ENCODE measurements at regions not wholly inside any gene's neighbourhood (a gene's known extent, or its start where the extent isn't known, plus 50 kb on each side); places are given as distances from the start of the nearest gene placed in this dataset.

DNA sequence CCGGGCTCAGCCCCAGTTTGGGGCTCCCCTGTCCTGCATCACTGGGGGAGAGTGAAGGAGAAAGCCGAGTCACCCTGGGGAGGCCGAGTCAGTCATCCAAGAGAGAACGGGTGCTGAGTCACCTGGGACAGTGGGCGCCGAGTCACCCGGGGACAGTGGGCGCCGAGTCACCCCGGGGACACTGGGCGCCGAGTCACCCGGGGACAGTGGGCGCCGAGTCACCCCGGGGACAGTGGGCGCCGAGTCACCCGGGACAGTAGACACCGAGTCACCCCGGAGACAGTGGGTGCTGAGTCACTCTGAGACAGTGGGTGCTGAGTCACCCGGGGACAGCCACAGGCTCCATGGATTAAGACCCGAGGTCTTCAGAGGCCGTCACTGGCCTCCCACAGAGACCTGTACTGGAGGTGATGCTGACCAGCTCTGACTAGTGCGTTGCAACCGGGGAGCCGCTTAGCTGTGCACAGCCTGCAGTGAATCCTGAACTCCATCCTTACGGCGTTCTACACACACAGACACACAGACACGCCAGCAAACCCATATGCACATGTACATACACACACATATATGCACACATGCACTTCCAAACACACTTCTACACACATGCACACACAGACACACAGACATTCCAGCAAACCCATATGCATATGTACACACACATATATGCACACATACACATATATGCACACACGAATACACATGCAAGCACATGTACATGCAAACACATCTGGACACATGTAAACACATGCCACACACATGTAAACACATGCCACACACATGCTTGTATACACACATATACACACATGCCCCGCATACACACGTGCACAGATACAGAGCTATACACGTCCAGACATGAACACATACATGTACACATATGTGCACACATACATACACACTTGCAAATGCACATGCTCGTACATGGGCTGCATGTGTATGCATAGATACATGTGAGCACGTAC, 64.9 kb upstream of the GALNT9 start:
- DNase-seq (ENCODE audit: low read depth) = no peak

DNA sequence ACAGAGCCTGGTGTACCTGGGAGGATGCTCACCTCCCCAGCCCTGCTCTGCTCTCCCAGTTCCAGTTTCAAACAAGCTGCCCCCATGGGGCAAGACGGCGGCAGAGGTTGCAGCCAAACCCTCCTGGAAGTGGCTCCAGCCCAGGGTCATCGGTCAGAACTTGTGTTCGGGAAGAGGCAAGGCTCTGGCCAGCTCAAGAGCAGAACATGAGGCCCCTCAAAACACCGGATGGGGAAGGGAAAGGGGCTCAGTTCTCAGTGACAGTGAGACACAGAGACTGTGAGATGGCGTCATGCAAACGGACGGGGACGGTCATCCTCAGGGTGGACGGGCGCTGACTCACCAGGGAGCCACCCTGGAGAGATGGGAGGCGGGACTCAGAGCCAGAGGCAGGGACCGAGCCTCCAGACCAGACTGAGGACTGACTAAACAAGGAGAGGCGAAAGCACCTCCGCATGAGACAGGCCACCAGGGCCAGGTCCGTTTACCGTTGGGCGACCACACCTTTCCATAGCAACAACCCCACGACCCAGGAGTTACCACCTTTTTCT, 63.9 kb upstream of the GALNT9 start:
- no peak for DNase-seq (ENCODE audit: low read depth)

DNA sequence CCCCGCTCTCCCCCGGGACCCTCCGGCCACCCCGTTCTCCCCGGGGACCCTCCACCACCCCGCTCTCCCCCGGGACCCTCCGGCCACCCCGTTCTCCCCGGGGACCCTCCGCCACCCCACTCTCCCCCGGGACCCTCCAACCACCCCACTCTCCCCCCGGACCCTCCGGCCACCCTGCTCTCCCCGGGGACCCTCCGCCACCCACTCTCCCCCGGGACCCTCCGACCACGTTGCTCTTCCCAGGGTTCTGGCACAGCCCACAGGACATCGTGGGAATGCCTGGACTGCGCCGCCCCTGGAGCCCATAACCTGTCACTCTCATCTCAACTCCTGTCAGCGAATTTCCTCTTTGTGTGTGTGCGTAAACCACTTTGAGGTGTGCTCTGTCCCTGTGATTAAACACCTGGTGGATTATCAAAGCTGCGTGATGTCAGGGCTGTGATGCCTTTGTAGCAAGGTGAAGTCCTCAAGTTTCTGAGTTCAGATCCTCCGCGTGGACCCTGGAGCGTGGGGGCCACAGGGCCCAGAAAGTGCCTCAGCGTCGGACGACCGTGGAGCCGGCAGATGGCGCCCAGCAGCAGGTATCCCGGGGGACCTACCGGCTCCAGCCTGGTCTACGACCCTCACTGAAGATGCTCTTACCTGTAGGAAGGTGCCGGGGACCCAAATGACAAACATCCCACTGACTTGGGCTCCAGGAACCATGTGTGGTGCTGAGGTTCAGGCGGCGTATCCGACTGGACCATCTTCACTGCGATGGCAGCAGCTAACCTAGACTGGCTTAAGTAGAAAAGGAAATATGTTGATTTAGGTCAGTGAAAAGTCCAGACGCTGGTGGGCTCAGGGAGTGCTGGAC, 63.2 kb upstream of the GALNT9 start:
- DNase-seq (ENCODE audit: low read depth) = no peak

DNA sequence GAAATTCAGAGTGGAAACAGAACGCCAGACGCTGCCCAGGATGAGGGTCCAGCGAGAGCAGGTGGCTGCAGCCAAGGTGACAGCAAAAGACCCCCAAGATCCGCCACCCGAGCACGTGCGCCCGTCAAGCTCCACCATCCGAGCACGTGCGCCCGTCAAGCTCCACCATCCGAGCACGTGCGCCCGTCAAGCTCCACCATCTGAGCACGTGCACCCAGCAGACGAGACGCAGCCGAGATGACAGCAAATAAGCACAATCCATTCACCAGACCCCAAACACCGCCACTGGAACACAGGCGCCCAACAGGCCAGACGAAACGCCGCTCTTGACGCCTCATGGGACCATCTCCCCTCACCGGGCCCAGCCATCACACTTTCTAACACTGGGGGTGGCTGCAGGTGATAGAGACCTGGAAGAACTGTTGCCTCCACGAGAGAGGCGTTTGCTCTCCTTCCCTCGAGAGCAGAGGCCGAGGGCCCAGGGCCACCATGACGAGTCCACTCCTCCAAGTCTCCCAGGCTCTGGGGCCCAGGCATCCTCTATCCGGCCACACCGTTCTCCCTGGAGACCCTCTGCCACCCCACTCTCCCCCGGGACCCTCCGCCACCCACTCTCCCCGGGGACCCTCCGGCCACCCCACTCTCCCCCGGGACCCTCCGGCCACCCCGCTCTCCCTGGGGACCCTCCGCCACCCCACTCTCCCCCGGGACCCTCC, 62.1 kb upstream of the GALNT9 start:
- DNase-seq (ENCODE audit: low read depth) = no peak

DNA sequence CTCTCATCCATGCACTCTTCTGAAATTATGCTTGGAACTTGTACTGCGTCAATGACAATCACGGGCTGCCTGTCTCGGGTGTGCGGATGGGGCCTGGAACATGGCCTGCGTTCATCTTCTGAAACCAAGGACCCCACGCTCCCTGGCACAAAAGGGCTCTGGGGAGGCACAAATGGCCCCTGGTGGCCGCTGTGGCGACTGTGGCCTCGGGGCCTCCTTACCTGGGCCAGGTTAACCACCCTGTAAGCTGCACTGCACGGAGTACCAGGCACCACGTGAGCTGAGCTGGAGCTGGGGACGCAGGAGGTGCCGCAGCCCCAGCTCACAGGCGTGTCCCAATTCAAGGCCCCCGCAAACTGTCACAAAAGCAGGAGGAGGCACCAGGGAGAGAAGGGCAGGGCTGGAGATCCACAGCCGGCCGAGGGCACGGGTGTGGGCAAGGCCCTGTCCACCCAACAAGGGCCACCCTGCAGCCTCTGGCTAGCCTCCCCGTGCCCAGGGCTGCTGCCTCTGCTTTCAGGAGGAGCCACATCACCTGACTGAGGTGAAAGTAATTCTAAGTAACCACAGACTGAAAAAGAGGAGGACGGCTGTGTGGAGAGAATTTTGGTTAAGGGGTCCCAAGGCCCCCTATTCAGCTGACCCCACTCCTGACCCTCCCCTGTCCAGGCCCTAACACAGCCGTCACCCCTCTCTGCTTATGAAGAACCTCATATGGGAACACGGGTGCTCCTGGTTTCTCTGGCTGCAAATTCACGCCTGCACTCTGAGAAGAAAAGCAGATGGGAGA, 61.1 kb upstream of the GALNT9 start:
- no peak for DNase-seq (ENCODE audit: low read depth)

DNA sequence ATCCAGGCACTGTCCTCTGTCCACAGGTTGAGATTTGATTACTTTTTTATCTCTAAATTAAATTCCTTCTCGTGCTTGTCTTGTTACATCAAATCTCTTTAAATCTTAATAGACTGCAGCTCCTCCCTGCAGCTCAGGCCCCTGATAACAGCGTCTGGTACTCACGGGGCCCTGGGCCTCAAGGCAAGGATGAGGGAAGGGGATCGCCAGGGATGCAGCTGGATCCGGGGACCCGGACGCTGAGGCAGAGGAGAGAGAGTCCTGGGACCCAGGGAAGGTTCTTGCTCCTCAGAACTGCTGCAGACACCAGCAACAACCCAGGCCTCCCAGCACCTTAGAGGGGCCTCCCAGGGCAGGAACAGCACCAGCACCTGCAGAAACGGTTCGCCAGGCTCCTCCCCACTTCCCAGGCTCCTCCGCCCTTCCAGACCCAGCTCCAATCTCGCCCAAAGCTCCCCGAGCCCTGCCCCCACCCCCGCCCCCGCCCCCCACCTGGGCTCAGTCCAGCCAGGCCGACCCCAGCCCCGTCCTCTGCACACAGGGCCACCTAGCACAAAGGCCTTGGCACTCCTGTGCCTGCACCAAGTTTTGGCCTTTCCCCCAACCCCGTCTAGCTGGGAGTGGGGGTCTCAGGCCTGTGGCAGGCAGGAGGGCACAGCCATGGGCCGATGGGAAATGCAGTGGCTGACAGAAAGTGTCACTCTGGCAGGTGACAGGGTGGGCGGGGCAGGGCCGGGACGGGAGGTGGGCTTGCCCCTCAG, 60.3 kb upstream of the GALNT9 start:
- DNase-seq (ENCODE audit: low read depth) = no peak

DNA sequence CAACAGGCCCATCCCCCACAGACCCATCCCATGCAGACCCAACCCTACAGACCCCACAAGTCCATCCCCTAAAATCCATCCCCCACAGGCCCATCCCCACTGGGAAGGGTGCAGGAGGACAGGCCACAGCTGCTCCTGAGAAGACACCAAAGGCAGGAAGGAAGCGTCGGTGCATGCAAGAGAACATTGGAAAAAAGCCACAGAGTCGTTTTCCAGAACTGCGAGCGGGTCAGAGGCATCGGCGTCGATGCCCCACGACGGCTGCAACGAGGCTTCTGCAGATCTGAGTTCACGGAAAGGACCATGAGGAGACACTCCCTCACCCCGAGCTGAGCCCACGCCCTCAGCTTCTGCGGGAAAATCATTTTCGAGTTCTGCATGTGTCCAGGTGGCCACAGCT, 59.6 kb upstream of the GALNT9 start:
- DNase-seq (ENCODE audit: low read depth) = no peak

DNA sequence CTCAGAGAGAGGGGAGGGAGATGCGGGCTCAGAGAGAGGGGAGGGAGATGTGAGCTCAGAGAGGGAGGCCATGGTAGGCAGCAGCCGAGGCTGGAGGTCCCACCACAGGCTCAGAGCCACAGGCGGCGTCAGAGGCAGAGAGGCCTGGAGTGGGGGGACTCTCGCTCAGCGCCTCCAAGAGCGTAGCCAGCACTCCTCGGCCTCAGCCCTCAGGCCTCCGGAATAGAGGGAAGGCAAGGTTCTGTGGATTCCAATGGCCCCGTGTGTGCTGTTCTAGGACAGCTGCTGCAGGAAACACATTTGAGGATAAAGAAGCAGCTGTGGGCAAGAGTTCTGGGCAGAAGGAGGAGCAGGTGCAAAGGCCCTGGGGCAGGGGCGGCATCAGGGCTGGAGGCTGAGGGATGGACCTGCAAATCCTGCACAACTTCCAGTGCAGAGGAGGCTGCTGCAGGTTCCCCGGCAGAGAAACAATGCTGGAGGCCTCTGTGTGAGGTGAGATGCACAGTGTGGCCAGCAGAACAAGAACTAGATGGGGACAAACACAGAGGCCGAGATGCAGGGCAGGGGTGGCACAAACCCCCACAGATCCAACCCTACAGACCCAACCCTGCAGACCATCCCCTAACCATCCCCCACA, 59.1 kb upstream of the GALNT9 start:
- DNase-seq (ENCODE audit: low read depth) = no peak

DNA sequence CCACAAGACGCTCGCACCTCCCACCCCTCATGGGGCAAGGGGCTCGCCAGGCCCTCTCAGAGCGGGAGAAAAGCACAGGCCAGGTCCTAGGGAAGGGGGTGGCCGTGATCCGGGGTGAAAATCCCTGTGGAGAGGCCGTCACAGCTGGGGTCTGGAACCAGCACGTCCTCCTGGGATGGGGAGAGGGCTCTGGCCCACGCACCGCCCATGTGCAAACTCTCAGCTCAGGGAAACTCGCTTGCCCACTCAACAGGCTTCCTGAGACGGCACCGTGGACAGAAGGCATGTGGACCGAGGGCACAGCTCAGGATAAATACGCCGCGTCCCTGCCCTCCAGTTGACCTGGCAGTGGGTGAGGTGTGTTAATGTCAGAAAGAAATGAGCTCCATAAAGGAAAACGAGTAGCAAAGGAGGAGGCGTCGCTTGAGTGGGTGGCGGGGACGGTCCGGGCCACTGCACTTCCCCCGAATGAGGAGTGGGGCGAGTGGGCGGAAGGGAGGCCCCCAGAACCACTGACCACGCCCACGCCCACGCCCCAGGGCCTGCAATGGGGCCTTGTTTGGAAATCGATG, 57.6 kb upstream of the GALNT9 start:
- no peak for DNase-seq (ENCODE audit: low read depth)

DNA sequence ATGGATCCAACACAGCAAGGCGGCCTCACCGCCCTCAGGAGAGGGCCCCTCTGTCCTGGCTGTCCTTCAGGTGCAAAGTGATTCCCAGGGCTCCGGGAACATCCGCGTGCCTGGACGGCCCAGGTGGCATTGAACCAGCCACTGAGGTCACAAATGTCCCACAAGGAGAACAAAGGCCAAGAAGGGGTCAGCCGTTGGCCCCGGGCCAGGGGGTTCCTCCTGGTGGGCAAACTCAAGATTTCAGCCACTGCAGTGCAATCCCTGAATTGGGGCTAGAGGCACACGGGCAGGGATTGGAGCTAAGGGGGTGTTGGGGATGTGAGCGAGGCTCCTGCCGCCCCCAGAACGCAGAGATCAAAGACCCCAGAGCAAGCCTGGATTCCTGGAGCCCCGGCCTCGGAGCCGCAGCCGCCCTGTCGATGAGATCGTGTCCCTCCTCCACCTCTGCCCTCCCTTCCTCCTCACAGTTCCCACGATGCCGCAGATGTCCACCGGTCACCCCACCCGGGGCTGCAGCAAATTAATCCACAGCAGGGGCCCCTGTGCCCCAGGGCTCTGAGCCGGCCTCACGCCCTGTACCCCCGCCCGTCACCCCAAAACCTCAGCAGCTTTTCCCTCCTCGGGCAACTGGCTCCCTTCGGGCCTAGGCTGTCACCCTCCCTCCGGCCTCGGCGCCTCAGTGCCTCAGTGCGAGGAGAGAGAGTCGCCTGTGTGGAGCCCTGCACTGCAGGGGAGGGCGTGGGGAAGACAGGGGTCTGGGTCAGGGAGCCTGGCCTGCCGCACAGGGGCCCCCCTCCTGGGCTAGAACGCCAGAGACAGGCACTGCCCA, 56.7 kb upstream of the GALNT9 start:
- no peak for DNase-seq (ENCODE audit: low read depth)

DNA sequence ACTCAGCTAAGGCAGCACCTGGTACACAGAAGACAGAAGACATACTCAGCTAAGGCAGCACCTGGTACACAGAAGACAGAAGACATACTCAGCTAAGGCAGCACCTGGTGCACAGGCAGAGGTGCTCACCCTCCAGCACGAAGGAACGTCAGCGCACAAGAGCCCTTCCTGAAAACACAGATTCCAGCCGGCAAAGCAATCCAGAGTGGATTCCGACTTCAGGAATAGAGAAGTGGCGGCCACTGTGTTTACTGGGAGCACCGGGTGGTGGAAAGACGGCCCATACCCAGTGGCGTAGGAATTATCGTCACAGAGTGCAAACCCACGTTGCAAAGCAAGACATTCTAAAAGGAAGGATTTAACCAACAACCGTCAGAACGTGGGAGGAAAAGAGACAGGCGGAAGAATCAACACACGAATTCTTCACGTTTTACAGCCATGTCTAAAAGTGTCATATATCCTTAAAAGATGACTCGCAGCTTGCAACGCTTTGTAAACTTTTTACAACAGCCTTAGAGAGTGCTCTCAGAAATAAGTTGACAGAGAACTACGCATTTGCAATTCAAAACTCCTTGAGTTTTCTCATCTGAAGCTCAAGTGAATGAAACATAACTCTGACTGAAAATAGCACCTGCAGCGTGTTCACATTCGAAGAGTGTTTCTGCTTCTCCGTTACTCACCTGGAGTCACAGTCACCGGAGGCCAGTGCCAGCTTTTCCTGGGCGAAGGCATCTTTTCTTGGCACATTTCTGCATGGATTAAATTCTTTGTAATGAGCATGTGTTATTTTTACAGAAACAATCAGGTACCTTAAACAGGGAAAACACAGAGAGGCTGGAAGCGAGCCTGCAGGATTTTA, 55.8 kb upstream of the GALNT9 start:
- no peak for DNase-seq (ENCODE audit: low read depth)

DNA sequence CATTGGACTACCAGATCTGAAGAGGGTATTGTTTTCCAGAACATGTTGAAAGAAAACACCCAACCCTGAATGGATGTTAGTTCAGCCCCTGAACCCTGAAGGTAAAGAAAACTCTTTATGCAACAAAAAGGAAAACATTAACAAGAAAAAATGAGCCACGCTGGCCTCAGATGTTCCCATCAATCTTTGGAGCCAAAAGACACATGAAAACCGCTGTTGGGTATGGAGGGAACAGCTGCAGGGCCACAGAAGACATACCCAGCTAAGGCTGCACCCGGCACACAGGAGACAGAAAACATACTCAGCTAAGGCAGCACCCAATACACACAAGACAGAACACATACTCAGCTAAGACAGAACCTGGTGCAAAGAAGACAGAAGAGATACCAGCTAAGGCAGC, 51.3 kb upstream of the GALNT9 start:
- DNase-seq (ENCODE audit: low read depth) = no peak

DNA sequence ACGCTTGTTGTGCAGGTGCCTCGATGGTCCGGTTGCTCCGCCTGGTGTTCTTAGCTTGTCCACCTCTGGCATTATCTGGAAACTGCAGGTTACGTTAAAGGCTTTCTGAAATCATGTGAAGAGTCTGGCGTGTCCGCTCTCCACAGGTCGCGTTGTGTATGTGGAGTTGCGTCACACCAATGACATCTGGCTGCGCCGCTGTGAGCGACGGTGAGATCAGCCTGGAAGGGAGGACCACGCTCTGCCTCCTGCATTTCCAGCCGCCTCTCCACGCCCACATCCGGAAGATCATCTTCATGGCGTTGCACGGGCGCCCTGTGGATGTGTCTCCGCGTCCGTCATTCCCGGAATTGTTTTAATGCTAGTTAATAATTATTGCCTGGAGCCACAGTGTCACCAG, 50.6 kb upstream of the GALNT9 start:
- DNase-seq (ENCODE audit: low read depth) = no peak

DNA sequence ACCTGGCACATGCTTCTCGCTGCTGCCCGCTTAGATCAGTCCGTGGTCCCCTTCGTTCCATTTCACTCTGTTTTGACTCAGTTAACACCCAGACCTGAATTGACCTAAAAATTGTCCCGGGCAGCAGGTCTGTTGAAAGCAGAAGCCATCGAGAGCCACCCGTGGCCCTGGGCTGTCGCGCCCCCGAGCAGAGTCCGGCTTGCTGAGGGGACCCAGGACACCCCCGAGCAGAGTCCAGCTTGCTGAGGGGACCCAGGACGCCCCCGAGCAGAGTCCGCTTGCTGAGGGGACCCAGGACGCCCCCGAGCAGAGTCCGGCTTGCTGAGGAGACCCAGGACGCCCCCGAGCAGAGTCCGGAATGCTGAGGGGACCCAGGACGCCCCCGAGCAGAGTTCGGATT, 50.2 kb upstream of the GALNT9 start:
- DNase-seq (ENCODE audit: low read depth) = no peak

Measured in stimulated activated CD8-positive, alpha-beta memory T cell treated with anti-CD3 and anti-CD28 coated beads, Interleukin-15, amount 100 ng/mL, for 1 hour (primary cell).